Activated CD4-positive, alpha-beta T cell treated with anti-CD3 and anti-CD28 coated beads for 4 hours (primary cell): ENCODE measurements at regions not wholly inside any gene's neighbourhood (a gene's known extent, or its start where the extent isn't known, plus 50 kb on each side); places are given as distances from the start of the nearest gene placed in this dataset.
"Not testable (repeated sequence)": the region's sequence is repeated elsewhere in the genome, so short reads cannot be mapped to it uniquely, and the experiment has no call there.

ENCODE experiments used
- DNase-seq, 2 donors: peaks; one replicate each; pipeline ENCODE4 v3.0.0-alpha.2; 2020

GRCh38 chr3:25897019-25897418 is 107.1 kb downstream of the OXSM start:
- no peak for DNase-seq

- DNase-seq: no peak
These were observed 109.6 kb downstream of the OXSM start for GRCh38 chr3:25899352-25900101.

GRCh38 chr3:25900161-25900560 is 110.3 kb downstream of the OXSM start:
- no peak for DNase-seq

GRCh38 chr3:25901796-25902195 is 111.9 kb downstream of the OXSM start:
- no peak for DNase-seq

- DNase-seq: no peak
These were observed 112.7 kb downstream of the OXSM start for GRCh38 chr3:25902586-25902985.

- DNase-seq: no peak
These were observed 113.7 kb downstream of the OXSM start for GRCh38 chr3:25903371-25904129.

- no peak for DNase-seq
These were observed 114.3 kb downstream of the OXSM start for GRCh38 chr3:25904206-25904605.

GRCh38 chr3:25906132-25906906 is 116.4 kb downstream of the OXSM start:
- no peak for DNase-seq

- no peak for DNase-seq
These were observed 117.2 kb downstream of the OXSM start for GRCh38 chr3:25907081-25907480.

- no peak for DNase-seq
These were observed 120.2 kb downstream of the OXSM start for GRCh38 chr3:25910105-25910504.

- DNase-seq: peak; percentile 8 to 18
These were observed 121.1 kb downstream of the OXSM start for GRCh38 chr3:25910997-25911396.

GRCh38 chr3:25911525-25912295 is 121.8 kb downstream of the OXSM start:
- no peak for DNase-seq

GRCh38 chr3:25913179-25913578 is 123.3 kb downstream of the OXSM start:
- DNase-seq: no peak

GRCh38 chr3:25915673-25916072 is 125.8 kb downstream of the OXSM start:
- no peak for DNase-seq

- DNase-seq: no peak
These were observed 126.4 kb downstream of the OXSM start for GRCh38 chr3:25916321-25916720.

- DNase-seq: not testable (repeated sequence)
These were observed 142.1 kb downstream of the OXSM start for GRCh38 chr3:25931967-25932366.

- DNase-seq: no peak
These were observed 148.9 kb downstream of the OXSM start for GRCh38 chr3:25938566-25939325.

GRCh38 chr3:25940935-25941334 is 151.0 kb downstream of the OXSM start:
- DNase-seq: no peak

- no peak for DNase-seq
These were observed 154.4 kb downstream of the OXSM start for GRCh38 chr3:25944329-25944728.

GRCh38 chr3:25945366-25945765 is 155.5 kb downstream of the OXSM start:
- no peak for DNase-seq

GRCh38 chr3:25945836-25946235 is 155.9 kb downstream of the OXSM start:
- no peak for DNase-seq

- DNase-seq: no peak
These were observed 162.2 kb downstream of the OXSM start for GRCh38 chr3:25952133-25952532.
